CD14-positive monocyte (primary cell): ENCODE measurements at regions not wholly inside any gene's neighbourhood (a gene's known extent, or its start where the extent isn't known, plus 50 kb on each side); places are given as distances from the start of the nearest gene placed in this dataset.

Experiments used
- DNase-seq, 3 donors: peaks; one replicate each; pipeline ENCODE4 v3.0.0-alpha.2; 2011 to 2022
- H2AFZ ChIP-seq: 2 replicates; pipeline ENCODE4 v1.6.0; 2012; ENCODE audit warnings: mild to moderate bottlenecking, low read depth, low read length, inconsistent platforms; ENCODE audit not compliant: insufficient read depth, poor library complexity, severe bottlenecking
- H3K27ac ChIP-seq, 2 donors: 1 replicate in 1 of 2; 2 replicates in 1 of 2; pipeline ENCODE4 v1.5.1; 2012 to 2013; ENCODE audit warnings: low read length in 2 of 2, control low read depth in 1 of 2, inconsistent platforms in 1 of 2, low read depth in 1 of 2, mild to moderate bottlenecking in 1 of 2
- H3K27me3 ChIP-seq, 2 donors: one replicate each; pipeline versions ENCODE4 v1.6.0 to v1.6.1; 2011 to 2013; ENCODE audit warnings: low read length in 2 of 2; ENCODE audit not compliant: control insufficient read depth in 2 of 2, insufficient read depth in 2 of 2
- H3K36me3 ChIP-seq, 2 donors: replicated peaks in 1 of 2; 1 replicate in 1 of 2; 2 replicates in 1 of 2; pipeline versions ENCODE4 v1.5.1 to v1.6.1; 2012 to 2013; ENCODE audit warnings: low read length in 2 of 2, control low read depth in 1 of 2, inconsistent platforms in 1 of 2, mild to moderate bottlenecking in 1 of 2; ENCODE audit not compliant: insufficient read depth in 2 of 2, control insufficient read depth in 1 of 2
- H3K4me1 ChIP-seq, 2 donors: 1 replicate in 1 of 2; 2 replicates in 1 of 2; pipeline versions ENCODE4 v1.5.1 to v1.6.1; 2012 to 2013; ENCODE audit warnings: low read length in 2 of 2, control low read depth in 1 of 2, inconsistent platforms in 1 of 2, mild to moderate bottlenecking in 1 of 2, moderate library complexity in 1 of 2; ENCODE audit not compliant: insufficient read depth in 2 of 2, control insufficient read depth in 1 of 2
- H3K4me2 ChIP-seq: replicated peaks from 2 replicates; pipeline ENCODE3; 2012; ENCODE audit warnings: low read length, moderate library complexity, mild to moderate bottlenecking; ENCODE audit not compliant: poor library complexity, severe bottlenecking; ENCODE audit errors: extremely low read depth
- H3K4me3 ChIP-seq, 3 experiments: fragments of 200-600 bp in 1 of 3; sonication (generic) in 1 of 3; replicated peaks in 1 of 3; 1 replicate in 2 of 3; 2 replicates in 1 of 3; pipeline ENCODE4 v1.5.1; 2011 to 2013; ENCODE audit warnings: low read length in 3 of 3, mild to moderate bottlenecking in 3 of 3, control low read depth in 2 of 3, low read depth in 2 of 3, inconsistent platforms in 1 of 3, moderate library complexity in 1 of 3
- H3K79me2 ChIP-seq: 2 replicates; pipeline ENCODE4 v1.6.0; 2012; ENCODE audit warnings: mild to moderate bottlenecking, control low read depth, inconsistent platforms, low read length, moderate library complexity; ENCODE audit not compliant: insufficient read depth
- H3K9ac ChIP-seq: 2 replicates; pipeline ENCODE4 v1.6.0; 2017; ENCODE audit warnings: low read length, mild to moderate bottlenecking; ENCODE audit not compliant: insufficient read depth, poor library complexity, severe bottlenecking
- H3K9me3 ChIP-seq, 2 donors: replicated peaks in 1 of 2; 1 replicate in 1 of 2; 2 replicates in 1 of 2; pipeline versions ENCODE4 v1.5.1 to v1.6.1; 2012 to 2013; ENCODE audit warnings: low read length in 2 of 2, control low read depth in 1 of 2; ENCODE audit not compliant: control insufficient read depth in 1 of 2, insufficient read depth in 1 of 2
- H4K20me1 ChIP-seq: 2 replicates; pipeline ENCODE4 v1.6.0; 2012; ENCODE audit warnings: mild to moderate bottlenecking, low read length, control low read depth, moderate library complexity; ENCODE audit not compliant: insufficient read depth
- H3K27ac Mint-ChIP-seq, 7 donors: one replicate each; pipeline ENCODE4 v1.8.0; 2020; ENCODE audit warnings: mild to moderate bottlenecking in 7 of 7, mixed read lengths in 7 of 7, moderate library complexity in 6 of 7, inconsistent platforms in 2 of 7
- H3K27me3 Mint-ChIP-seq, 3 donors: one replicate each; pipeline ENCODE4 v1.8.0; 2021 to 2022; ENCODE audit warnings: low read depth in 3 of 3, mild to moderate bottlenecking in 3 of 3, mixed read lengths in 3 of 3, moderate library complexity in 3 of 3, inconsistent platforms in 1 of 3
- H3K36me3 Mint-ChIP-seq, 2 donors: one replicate each; pipeline ENCODE4 v1.8.0; 2020; ENCODE audit warnings: mixed read lengths in 2 of 2, inconsistent platforms in 1 of 2, mild to moderate bottlenecking in 1 of 2
- H3K4me1 Mint-ChIP-seq: one replicate; pipeline ENCODE4 v1.8.0; 2020; ENCODE audit warnings: mild to moderate bottlenecking, mixed read lengths
- H3K4me3 Mint-ChIP-seq, 2 donors: one replicate each; pipeline ENCODE4 v1.8.0; 2020; ENCODE audit warnings: mild to moderate bottlenecking in 2 of 2, mixed read lengths in 2 of 2, moderate library complexity in 1 of 2
- H3K9me3 Mint-ChIP-seq, 7 donors: one replicate each; pipeline ENCODE4 v1.8.0; 2020 to 2022; ENCODE audit warnings: mixed read lengths in 7 of 7, mild to moderate bottlenecking in 6 of 7, moderate library complexity in 6 of 7, inconsistent platforms in 2 of 7
- WGBS: methylation state at CpG from one replicate; pipeline ENCODE4 v1.1.5; 2013; ENCODE audit warnings: missing lambda C conversion rate; ENCODE audit not compliant: insufficient coverage; 5-methylcytosine and 5-hydroxymethylcytosine counted together
- intact Hi-C, 2 donors: fragments of 100-400 bp; cut with micrococcal nuclease; formaldehyde crosslinking; loops; one replicate each; pipeline versions ENCODE4 v1.15.0 to v1.15.1; 2023
- TF ChIP-seq, protein P1 (sequence below): fragments of 200-600 bp; IDR thresholded peaks from one replicate; pipeline ENCODE4 v1.8.0; 2022; ENCODE audit warnings: antibody characterized with exemption, mild to moderate bottlenecking

- TF ChIP-seq, protein P1, sequence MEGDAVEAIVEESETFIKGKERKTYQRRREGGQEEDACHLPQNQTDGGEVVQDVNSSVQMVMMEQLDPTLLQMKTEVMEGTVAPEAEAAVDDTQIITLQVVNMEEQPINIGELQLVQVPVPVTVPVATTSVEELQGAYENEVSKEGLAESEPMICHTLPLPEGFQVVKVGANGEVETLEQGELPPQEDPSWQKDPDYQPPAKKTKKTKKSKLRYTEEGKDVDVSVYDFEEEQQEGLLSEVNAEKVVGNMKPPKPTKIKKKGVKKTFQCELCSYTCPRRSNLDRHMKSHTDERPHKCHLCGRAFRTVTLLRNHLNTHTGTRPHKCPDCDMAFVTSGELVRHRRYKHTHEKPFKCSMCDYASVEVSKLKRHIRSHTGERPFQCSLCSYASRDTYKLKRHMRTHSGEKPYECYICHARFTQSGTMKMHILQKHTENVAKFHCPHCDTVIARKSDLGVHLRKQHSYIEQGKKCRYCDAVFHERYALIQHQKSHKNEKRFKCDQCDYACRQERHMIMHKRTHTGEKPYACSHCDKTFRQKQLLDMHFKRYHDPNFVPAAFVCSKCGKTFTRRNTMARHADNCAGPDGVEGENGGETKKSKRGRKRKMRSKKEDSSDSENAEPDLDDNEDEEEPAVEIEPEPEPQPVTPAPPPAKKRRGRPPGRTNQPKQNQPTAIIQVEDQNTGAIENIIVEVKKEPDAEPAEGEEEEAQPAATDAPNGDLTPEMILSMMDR, result no peak
- H3K4me2 ChIP-seq, result no peak overlapping the region
- H3K27me3 Mint-ChIP-seq, result no peaks in the 10 kb centered on the region
- no peak overlapping the region for H3K4me3 ChIP-seq
- no peak overlapping the region for H3K4me3 Mint-ChIP-seq
- no peaks in the 10 kb centered on the region for H3K36me3 Mint-ChIP-seq
- no peak overlapping the region for H3K9ac ChIP-seq
- no peaks in the 10 kb centered on the region for H4K20me1 ChIP-seq
- no peak overlapping the region for H3K27ac Mint-ChIP-seq
- H3K9me3 Mint-ChIP-seq, result peaks cover 0 to 2% (median 0%) of the 10 kb centered on the region in 7 donors
- H3K27me3 ChIP-seq, result no peaks in the 10 kb centered on the region
- intact Hi-C loops, result no loop called here
- H3K4me1 Mint-ChIP-seq, result no peaks in the 10 kb centered on the region
- H3K4me1 ChIP-seq, result no peaks in the 10 kb centered on the region
- H3K79me2 ChIP-seq, result no peaks in the 10 kb centered on the region
- H3K36me3 ChIP-seq, result no peaks in the 10 kb centered on the region
- H3K9me3 ChIP-seq, result no peaks in the 10 kb centered on the region
- no peak overlapping the region for H2AFZ ChIP-seq
- no peak for DNase-seq
- no peak overlapping the region for H3K27ac ChIP-seq
These were observed 930.0 kb upstream of the PTPRD start for GRCh38 chr9:11542781-11543180.

DNA sequence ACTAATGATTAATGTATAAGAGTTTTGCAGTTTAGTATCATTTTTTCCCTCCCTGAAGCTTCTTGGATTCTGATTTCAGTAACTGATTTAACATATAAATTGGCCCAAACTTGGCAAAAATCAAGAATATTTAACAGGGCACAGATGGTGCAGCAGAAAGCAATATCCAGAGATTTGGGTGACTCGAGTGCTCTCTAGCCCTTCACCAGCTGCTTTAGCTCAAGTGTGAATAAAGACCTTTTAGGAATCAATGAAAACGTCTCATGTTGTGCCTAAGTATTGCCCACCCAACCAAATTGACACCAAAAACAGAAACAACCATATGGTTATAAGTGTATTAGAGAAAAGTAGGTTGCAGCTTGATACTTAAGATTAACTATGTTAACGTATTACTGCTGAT is 933.4 kb upstream of the PTPRD start:
- Histone ChIP-seq H3K79me2 (no peaks in the 10 kb centered on the region), H3K27ac (no peak overlapping the region), H3K4me2 (no peak overlapping the region), H4K20me1 (no peaks in the 10 kb centered on the region), H3K9me3 (peaks cover 0 to 14% of the 10 kb centered on the region in 2 donors), H2AFZ (no peak overlapping the region), H3K9ac (no peak overlapping the region), H3K27me3 (no peaks in the 10 kb centered on the region), H3K4me1 (no peaks in the 10 kb centered on the region), H3K4me3 (no peak overlapping the region), H3K36me3 (no peaks in the 10 kb centered on the region)
- no peak for DNase-seq
- TF ChIP-seq, protein P1, result no peak
- H3K4me3 Mint-ChIP-seq, result no peak overlapping the region
- intact Hi-C loops, result no loop called here
- no peaks in the 10 kb centered on the region for H3K4me1 Mint-ChIP-seq
- H3K27ac Mint-ChIP-seq, result no peak overlapping the region
- WGBS, result no CpG with 5 or more reads among the region's 3 CpGs
- H3K9me3 Mint-ChIP-seq, result peaks cover 0 to 6% (median 2%) of the 10 kb centered on the region in 7 donors
- H3K36me3 Mint-ChIP-seq, result no peaks in the 10 kb centered on the region
- no peaks in the 10 kb centered on the region for H3K27me3 Mint-ChIP-seq
